ENCODE measurements at regions not wholly inside any gene's neighbourhood (a gene's known extent, or its start where the extent isn't known, plus 50 kb on each side); places are given as distances from the start of the nearest gene placed in this dataset.

DNA sequence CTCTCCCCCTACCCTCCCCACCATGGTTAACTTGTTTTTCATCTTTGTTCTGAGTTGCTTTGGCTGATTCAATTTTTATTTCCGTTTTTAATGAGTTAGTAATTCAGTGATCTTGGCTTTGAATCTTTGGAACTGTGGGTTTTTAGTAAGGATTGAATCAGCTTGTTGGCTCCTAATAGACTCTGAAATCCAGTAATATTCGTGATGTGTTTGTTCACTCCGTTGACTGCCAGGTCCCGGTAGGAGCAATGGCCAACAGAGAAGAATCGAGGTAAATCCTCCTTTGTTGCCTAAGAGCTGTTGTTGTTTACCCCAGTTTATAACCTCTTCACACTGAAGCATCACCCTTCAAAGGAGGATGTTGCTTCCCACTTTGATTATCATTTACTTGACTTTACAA, 92.7 kb downstream of the PCSK1 start:
- peak in 3 of 58 donors; percentile 17 to 42 (median 21) for DNase-seq

DNA sequence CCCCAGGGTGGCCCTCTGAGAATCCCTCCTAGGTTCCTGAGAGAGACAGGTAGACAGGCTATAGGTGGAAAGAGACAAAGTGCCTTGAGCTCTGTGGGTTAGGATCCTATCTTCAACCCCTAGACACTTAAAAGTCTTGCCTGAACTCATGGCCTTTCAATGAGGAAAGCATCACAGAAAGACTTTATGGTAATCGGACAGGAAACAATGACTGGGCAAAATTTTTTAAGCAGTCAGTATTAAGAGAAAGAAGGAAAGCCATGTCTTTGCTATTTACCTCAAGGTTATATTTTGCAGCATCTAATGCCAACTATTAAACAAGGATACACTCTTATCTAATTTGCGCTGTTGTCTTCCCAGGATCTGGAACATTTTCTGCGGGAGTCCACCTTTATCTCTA, 93.2 kb downstream of the PCSK1 start:
- DNase-seq, result no peak

DNA sequence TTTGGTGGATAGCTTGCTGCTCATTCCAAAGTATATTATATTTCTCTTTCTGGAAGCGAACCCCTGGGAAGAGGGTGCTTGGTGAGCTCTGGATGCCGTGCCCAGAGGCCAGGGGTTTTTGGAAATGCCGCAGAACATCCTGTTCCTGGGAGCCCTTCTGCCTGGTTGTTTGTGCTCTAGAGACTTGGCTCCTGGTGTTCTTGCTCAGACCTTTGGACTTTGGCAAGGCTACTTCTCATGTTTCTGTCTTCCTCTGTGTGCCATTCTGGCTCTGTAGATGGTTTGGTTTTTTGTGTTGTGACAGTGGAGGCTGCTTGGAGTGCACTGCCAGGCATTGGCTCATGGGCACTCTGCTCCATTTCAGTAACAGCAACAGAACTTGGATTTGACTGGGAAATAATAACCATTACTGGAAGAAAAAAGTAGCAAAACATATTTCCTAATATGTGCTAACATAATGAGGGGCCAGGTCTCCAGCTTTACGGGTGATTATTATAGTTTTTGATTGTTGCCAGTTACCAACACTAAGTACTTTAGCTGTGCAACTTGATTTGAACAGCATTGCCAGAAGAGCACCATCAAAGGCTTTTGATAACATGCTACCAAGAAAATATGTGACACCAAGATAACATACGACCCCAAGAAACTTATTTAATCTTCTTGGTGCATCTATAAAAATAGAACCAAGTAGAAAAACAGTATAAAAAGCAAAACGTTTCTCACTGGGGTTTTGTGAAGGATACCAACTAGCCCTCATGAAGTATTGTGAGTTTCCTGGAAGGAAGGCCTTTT, 94.2 kb downstream of the PCSK1 start:
- DNase-seq, result peak in 9 of 58 donors; percentile 3 to 58 (median 37)

DNA sequence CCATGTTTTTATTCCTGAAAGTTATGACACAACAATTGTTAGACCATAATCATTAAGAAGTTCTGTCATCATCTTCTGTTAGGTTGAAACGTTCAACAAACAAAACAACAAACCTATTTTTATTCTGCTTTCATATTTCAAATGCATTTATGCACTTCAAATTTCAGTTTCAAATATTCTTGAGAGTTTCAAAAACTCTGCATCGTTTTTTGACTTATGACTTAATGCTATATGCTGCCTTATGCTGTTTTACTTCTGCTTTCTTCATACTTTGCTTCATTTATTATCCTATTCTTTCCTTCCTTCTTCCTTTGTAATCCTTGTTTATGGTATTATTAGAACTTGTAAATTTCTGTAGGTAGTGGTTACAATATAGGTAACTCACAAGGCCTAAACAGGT, 95.0 kb downstream of the PCSK1 start:
- no peak for DNase-seq

DNA sequence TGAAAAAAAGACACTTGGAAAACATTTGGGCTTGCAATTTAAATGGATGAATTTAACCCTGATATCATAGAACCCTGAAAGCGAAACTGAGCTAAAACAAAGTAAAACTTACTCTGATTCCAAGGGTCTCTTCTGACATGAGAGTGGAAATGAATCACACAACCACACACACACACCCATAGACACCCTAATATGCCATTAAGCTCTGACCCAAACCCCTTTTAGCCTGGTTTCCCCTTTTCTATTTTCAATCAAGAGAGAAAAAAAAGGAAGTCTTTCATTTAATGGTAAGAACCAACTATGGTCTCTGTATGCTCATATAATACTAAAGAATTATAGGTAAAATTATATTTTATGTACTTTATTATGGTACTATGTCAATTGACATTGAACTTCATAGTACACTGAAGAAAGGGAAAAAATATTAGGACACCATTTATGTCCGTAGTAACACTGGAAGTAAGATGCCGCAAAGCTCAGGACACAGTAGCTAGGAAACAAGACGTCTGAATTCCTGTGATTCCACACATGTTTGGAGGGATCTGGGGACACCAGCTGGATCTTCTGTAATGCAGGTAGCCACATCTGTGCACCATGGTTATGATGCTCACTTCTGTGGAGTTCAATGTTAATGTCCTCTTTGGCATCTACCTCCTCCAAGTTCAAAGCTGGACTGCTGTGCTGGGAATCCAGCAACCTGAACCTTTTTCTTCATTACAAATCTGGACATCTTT, 95.8 kb downstream of the PCSK1 start:
- DNase-seq, result no peak

DNA sequence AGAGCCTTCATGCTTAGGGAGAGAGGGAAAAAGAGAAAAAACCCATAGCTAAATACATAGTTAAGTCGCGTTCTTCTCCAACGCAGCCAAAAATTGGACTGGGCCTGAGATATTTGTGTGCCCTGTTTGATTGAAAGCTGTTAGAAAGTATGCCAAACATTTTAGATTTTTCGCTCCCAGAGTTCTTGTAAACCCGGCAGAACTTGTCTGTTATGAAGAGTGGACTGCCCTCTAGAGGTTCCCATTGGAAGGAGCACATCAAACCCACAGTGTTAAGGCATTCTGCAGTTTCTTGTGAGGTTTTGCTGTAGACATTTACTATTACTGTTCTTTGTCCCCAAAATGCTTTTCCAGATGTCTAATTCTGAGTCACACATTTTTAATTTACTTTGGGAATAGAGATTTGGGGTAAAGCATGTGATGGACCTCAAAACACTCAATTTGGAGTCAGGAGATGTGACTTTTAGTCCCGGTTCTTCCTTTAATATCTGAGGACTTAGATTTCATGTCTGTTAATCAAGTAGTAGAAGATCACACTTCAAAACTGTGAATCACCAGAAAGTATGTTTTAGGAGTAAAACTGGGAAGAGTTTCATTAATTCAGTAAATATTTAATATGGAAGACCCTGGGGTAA, 96.6 kb downstream of the PCSK1 start:
- DNase-seq, result peak in 47 of 58 donors; percentile 4 to 89 (median 44)

DNA sequence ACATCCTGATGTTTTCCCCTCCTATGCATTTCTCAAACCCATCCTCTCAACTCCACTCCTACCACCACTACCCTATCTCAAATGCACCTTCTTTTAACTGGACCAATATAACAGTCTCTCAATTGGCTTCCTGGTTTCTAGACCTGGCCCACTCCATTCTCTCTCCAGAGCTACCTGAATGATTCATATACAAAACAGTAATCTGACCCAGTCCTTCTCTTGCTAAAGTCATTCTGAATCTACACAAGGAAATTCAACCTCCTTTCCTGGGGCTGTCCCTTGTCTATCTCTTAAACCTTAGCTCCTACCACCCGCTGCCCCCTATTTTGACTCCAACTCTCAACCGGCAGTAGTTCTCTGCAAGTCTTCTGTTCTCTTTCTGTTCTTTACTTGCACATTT, 97.2 kb downstream of the PCSK1 start:
- no peak for DNase-seq

DNA sequence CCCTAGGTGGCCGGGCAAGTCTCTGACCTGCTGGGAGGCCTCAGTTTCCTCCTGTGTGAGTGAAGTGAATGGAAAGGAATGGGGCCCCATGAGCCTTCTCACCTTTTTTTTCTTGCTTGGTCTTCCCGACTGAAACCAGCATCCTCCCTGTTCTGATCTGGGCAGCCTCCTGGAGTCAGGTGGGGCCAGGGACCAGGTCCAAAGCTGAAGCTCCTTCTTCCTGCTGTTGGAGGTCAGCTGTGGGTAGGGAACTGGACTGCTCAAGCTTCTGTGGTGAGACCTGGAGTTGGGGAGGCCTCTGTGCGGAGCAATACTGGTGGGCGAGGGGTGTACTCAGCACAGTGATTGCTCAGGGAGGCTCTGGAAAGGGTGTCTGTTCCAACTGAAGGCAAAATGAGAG, 99.7 kb downstream of the PCSK1 start:
- DNase-seq, result no peak

DNA sequence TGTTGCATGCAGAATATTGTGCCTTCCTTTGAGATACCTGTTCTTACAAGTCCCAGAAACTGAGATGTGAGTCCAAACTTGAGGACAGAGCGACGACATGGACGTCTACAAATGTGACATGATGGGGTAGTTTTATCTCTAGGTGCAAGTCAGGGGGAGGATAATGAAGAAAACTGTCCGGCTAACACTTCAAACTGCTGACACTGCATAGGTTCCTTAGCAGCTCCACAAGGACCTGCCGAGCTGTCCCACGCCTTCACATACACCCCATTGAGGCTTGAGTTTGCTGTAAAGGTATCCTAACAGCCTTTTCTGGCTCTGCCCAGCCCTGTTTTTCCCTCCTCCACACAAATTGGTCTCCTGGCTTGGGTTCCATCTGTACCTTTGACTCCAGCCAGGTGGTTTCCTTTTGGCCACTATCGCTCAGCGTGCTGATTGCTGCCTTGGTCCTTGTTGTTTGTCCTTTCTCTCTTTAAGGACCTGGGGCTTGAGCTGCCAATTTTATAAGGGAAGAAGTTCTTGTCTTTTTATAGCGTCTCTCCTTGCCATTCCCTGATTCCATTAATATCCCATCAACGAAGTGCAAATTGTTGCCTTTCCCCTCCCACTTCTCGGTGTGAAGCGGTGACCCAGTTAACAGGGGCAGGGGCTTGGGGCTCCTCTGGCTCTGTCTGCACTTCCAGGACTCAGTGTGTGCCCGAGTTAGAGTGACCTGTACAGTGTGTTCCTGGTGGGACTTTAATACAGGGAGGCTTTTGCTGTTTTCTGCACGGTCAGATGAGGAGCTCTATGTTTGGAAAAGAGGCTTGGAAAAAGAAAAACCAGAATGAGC, 100.3 kb downstream of the PCSK1 start:
- no peak for DNase-seq

DNA sequence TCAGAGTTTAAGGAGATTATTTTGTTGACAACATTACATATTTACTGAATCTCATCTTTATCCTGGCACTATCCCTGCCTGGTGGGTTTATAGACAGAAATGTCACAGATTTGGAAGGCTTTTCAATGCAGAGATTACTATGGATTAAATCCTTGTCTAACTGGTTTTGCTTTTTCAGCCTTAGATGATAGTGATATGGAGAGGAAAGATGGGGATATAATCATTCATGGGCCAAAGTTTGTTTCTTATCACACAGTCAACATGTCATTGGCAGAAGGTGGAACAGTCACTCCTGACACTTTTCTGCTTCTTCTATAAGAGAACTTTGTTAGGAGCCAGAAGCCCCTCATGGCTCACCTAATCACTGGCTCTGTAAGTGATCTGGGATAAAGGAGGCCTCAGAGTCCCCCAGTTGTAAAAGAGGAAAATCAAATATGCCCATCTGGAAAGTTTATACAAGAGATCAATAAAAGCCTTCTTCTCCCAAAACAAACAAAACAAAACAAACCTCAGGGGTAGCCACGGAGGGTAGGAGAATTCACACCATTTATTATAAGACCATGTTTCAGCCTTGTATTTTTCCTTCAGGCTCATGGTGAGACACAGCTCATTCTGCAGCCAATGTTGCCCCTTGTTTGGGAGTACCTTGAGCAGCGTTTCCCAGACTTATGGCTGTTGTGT, 101.2 kb downstream of the PCSK1 start:
- DNase-seq, result no peak

DNA sequence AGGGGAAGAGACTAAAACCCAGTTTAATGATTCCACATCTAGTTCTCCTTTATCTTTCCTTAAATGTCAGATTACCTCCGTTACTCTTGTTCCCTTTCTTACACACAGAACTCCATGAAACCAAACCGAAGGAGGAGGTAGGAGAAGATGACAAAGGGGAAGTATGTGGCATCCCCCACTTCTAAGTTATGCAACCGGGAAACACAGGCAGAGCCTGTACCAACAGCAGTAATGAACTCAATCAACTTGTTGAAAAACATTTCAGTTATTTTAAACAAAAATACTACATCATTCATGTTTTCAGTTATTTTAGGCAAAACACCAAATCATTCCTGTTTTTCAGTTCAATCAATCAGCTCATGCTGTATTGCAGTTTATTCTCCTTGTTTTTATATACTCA, 101.8 kb downstream of the PCSK1 start:
- DNase-seq, result peak in 1 of 58 donors; percentile 18

DNA sequence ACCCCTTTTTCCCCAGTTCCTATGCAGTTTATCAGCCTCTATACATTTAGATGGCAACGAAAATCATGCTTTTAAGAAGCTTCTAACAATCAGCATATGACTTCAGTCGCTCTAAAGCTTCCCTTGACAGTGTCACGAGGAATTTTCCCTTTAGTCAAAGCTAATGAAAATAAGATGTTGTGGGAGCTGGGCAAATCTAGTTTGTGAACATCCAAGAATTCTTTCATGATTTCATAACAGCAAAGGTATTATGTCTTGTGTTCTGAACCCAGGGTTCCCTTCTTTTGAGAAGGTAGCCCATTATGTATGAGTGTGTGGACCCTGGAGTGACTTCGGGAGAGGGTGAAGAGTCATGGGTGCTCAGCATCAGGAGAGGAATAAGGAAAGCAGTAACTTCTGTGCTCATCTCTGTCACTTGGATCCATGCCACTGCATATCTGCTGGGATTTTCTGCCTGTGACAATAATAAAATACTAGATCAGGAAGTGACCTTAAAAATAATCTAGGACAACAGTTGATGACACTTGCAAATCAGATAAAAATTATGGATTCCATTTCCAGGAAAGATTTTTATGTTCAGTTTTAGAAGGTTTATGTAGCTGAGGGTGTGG, 102.4 kb downstream of the PCSK1 start:
- no peak for DNase-seq

DNA sequence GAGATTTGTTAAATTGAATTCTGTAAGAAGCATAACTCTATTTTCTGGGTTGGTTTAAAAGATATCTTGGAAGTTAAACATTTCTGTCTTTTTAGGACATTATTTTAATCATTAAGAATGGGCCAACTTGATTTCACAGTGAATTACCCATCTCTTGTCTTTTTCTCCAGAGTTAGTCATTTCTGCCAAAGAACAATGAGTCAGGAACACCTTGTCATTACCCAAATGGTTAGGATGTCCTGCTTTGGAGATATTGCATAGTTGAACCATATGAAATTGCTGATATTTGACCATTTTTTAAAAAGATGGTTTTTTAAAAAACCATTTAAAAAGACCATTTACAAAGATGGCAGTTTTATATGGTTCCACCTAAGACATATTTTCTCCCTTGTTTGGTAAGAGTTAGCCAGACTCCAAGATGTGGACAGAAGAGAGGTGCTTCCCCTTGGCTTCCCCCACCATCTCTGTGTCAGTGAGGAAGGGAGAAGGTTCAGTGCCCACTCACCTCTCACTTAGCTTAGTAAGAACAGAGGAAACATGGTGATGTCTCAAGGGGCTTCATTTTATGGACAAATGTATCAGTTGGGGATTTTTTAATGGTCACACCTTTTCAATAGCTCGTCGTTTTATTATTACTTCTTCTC, 103.0 kb downstream of the PCSK1 start:
- DNase-seq, result no peak

DNA sequence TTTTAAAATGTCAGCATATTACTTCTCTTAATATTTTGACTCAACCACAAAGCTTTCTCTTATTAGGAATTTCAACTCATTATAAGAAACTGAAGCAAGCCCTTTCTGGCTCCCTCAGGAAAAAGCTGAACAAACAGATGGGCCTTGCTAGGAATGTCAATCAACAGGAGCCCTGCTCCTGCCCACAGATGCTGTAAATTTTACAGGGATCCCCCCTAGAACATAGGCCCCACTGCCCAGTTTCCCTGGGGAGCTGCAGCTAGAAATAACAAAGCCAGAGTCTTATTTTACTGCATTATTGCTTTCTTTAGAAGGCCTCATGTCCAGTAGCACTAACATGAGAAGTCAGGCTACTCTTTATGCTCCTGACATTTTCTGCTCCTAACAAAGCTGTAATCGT, 103.8 kb downstream of the PCSK1 start:
- no peak for DNase-seq

DNA sequence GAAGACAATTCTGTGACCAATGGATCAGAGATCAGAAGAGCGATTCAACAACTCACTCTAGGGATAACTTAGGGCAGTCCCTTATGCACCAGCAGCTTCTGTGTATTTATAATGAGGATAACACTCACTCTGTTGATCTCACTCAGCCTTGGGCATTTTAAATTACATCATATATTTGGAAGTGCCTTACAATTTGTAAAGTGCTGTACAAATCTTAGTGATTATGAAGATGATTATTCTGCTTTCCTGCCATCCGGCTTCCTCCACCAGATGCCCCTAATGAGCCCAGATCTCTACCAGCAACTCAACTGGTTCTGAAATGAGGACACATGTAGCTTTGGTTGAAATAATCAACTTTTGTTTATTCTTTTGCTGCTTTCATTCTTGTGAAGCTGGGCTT, 105.3 kb downstream of the PCSK1 start:
- DNase-seq, result no peak

DNA sequence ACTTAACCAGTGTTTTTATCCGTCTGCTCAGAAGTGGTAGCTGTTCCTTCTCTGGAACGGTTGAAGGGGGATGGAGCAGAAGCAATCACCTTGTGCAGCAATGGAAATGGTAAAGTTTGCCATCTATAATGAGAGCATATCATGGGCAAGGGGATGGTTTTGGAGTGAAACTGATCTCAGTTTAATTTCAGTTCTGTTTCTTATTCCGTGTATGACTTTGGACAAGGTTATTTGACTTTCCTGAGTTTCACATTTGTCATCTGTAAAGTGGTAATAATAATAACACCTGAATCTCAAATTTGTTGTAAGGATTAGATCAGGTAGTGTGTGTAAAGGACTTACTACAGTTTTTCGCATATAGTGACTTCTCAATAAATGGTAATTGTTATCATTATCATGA, 106.1 kb downstream of the PCSK1 start:
- no peak for DNase-seq

DNA sequence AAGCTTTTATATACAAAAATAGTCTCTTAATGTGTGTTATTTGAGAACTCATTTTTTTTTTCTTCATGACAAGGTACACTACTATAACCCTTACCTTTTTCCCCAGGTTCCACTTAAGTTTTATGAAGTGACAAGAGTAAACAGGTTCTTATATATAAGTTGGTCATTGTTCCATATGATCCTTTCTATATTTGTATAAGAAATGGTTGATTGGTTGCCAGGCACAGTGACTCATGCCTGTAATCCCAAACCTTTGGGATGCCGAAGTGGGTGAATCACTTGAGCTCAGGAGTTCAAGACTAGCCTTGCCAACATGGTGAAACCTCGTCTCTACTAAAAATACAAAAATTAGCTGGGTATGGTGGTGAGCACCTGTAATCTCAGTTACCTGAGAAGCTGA, 108.3 kb downstream of the PCSK1 start:
- DNase-seq, result no peak

DNA sequence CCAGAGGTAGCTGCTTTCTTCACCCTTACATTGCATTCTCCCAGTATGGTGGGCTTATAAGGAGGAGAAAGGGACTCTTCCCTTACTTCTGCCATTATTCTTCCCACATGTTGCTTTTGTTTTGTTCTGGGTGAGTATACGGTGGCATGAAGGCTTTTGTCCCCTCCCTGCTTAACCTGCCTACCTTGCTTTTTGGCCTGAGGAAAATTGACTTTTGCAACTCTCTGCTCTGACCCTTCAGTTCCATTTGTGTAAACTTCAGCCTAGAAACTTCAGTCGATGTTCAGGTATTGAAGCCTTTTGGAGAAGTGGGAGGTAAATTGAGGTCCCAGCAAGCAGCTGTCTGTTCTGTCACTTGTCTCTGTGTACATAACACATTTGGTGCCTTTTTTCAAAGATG, 110.2 kb downstream of the PCSK1 start:
- no peak for DNase-seq

DNA sequence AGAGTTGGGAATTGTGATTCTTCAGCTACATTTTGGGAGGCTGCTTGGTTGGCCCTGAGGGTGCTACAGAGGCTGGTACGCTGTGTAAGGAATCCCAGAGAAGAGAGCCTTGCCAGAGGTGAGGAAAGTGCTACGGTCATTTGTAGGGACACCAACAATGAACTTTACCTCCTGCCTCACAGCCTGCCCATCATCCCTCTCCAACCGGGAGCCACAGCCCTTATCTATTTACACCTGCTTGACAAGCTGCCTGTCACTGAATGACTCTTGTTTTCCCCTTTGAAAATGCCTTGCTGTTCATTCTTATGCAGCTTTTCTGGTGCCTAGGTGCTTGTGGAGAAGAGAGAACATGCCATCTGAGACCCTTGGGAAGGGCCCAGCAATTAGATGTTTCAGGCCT, 110.8 kb downstream of the PCSK1 start:
- no peak for DNase-seq

DNA sequence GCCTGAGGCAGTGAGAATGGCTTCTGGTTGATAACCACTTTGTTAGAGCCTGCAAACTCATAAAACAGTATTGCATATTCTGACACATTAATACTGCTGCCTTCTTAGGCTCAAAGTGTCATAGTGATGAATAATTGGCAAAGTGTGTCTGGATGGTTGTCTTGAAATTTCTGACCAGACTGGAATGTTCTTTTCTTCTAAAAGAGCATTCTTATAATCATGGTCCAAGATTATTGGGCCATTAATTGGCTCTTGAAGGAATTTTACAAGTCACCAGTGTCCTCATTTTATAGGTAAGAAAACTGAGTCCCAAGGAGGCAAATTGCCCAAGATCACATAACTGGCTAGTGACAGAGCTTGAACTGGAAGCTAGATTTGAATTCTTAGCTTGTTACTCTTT, 111.7 kb downstream of the PCSK1 start:
- DNase-seq, result no peak
